ENCODE measurements at regions not wholly inside any gene's neighbourhood (a gene's known extent, or its start where the extent isn't known, plus 50 kb on each side); places are given as distances from the start of the nearest gene placed in this dataset.
"Not testable (repeated sequence)": the region's sequence is repeated elsewhere in the genome, so short reads cannot be mapped to it uniquely, and the experiment has no call there.

DNA sequence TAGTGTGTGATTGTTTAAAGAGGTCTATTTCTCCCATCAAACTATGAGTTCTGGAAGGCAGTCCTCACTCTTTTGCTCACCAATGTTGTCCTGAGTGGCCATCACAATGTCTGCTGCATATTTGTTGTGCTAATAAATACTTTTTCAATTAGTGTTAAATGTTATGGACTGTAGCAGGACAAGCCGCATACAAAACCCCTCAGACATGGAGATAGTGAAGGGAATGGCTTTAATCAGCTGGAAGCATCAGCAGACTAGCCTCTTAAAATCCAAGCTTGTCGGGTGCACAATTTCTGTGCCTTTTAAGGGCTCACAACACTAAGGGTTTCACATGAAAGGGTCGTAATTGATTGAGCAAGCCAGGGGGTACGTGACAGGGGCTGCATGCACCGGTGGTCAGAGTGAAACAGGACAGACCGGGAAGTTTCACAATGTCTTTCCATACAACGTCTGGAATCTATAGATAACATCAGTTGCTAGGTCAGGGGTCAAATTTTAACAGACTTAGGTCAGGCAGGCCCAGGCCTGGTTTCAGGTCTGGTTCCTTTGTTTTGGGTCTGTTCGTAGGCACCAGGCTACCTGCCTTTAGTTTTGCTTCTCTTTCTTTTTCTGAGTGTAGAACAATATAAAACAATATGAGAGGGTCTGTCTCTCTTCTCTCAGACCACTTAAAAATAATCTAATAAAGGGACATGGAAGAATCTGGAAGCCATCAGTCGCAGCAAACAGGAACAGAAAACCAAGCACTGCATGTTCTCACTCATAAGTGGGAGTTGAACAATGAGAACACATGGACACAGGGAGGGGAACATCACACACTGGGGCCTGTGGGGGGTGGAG, 327.6 kb upstream of the HTR1E start:
- no peak overlapping the region for H3K9ac ChIP-seq (ENCODE audit: low read length)
- ChIA-PET CTCF (no interaction called here), POLR2A (ENCODE audit: unreplicated experiment) (no interaction called here)
- H2AFZ ChIP-seq (ENCODE audit: low read length): no peak overlapping the region
- no peaks in the 10 kb centered on the region for H3F3A ChIP-seq (ENCODE audit: low read length, unreplicated experiment)
- H3K27ac ChIP-seq (ENCODE audit: low read length): no peak overlapping the region
- no peaks in the 10 kb centered on the region for H3K9me3 ChIP-seq (ENCODE audit: low read length)
- H3K9me2 ChIP-seq (replicated peaks; ENCODE audit: low read length): no peaks in the 10 kb centered on the region
- BruUV-seq (replicated peaks): no TSS peak
- no peak overlapping the region for H3K4me2 ChIP-seq (ENCODE audit: low read length)
- TF ChIP-seq, protein P1, sequence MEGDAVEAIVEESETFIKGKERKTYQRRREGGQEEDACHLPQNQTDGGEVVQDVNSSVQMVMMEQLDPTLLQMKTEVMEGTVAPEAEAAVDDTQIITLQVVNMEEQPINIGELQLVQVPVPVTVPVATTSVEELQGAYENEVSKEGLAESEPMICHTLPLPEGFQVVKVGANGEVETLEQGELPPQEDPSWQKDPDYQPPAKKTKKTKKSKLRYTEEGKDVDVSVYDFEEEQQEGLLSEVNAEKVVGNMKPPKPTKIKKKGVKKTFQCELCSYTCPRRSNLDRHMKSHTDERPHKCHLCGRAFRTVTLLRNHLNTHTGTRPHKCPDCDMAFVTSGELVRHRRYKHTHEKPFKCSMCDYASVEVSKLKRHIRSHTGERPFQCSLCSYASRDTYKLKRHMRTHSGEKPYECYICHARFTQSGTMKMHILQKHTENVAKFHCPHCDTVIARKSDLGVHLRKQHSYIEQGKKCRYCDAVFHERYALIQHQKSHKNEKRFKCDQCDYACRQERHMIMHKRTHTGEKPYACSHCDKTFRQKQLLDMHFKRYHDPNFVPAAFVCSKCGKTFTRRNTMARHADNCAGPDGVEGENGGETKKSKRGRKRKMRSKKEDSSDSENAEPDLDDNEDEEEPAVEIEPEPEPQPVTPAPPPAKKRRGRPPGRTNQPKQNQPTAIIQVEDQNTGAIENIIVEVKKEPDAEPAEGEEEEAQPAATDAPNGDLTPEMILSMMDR (conservative IDR thresholded peaks at IDR 0.05; ENCODE audit: low read depth, low read length): no peak
- no peak for TF ChIP-seq EZH2phosphoT487 (IDR thresholded peaks at IDR 0.05; ENCODE audit: borderline replicate concordance, low read length)
- no peak for TF ChIP-seq EZH2 (IDR thresholded peaks at IDR 0.05; ENCODE audit: low read length, unreplicated experiment)
- no peak for ATAC-seq
- H4K20me1 ChIP-seq (ENCODE audit: low read length): no peaks in the 10 kb centered on the region
- intact Hi-C loops (cut with micrococcal nuclease): no loop called here
- H3K27me3 ChIP-seq (ENCODE audit: low read length): no peaks in the 10 kb centered on the region
- H3K36me3 ChIP-seq (ENCODE audit: low read depth, low read length): no peaks in the 10 kb centered on the region
- no peak for DNase-seq
- no peaks in the 10 kb centered on the region for H3K79me2 ChIP-seq (ENCODE audit: low read length)
- no peak overlapping the region for H3K4me3 ChIP-seq (ENCODE audit: low read length)
- no peaks in the 10 kb centered on the region for H3K4me1 ChIP-seq (ENCODE audit: insufficient read depth, low read length)

DNA sequence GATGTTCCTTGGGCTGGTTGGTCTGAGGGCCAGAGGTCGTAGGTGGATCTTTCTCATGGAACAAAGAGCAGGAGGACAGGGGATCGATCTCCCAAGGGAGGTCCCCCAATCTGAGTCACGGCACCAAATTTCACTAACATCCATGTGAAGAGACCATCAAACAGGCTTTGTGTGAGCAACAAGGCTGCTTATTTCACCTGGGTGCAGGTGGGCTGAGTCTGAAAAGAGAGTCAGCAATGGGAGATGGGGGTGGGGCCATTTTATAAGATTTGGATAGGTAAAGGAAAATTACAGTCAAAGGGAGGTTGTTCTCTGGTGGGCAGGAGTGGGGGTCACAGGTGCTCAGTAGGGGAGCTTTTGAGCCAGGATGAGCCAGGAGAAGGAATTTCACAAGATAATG, 334.0 kb upstream of the HTR1E start:
- H3K4me1 ChIP-seq (ENCODE audit: insufficient read depth, low read length); H3K4me2 ChIP-seq (ENCODE audit: low read length); H2AFZ ChIP-seq (ENCODE audit: low read length); intact Hi-C loops (cut with micrococcal nuclease); H3K4me3 ChIP-seq (ENCODE audit: low read length); ATAC-seq; H3K9me2 ChIP-seq (replicated peaks; ENCODE audit: low read length); CTCF ChIA-PET; H3F3A ChIP-seq (ENCODE audit: low read length, unreplicated experiment); H3K36me3 ChIP-seq (ENCODE audit: low read depth, low read length); H3K9ac ChIP-seq (ENCODE audit: low read length); H3K9me3 ChIP-seq (ENCODE audit: low read length); POLR2A ChIA-PET (ENCODE audit: unreplicated experiment); H4K20me1 ChIP-seq (ENCODE audit: low read length); H3K79me2 ChIP-seq (ENCODE audit: low read length); H3K27me3 ChIP-seq (ENCODE audit: low read length); DNase-seq; BruUV-seq (replicated peaks); H3K27ac ChIP-seq (ENCODE audit: low read length): not testable (repeated sequence)

DNA sequence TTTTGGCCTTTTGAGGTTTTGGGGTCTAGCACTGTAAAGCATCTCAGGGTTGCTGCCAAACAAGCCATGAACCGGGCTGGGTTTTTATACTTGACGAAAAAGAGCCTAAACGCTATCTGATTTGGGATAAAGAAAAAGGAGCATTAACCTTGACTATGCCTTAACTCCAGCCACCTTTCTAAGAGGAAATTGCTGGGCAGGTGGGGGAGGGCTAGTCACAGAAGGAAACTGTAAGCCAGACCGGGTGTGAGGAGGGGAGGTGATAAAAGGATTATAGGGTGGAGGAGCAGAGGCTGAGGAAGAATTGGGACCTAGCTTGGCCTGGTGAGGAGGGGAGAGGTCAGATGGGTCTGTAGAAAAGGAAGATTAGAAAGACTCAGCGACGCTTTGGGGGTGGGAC, 335.2 kb upstream of the HTR1E start:
- H3K79me2 ChIP-seq (ENCODE audit: low read length); H3K9me2 ChIP-seq (replicated peaks; ENCODE audit: low read length); H2AFZ ChIP-seq (ENCODE audit: low read length); H3K27me3 ChIP-seq (ENCODE audit: low read length); H3K4me3 ChIP-seq (ENCODE audit: low read length); intact Hi-C loops (cut with micrococcal nuclease); H3K9me3 ChIP-seq (ENCODE audit: low read length); H3K4me1 ChIP-seq (ENCODE audit: insufficient read depth, low read length); ATAC-seq; H3K9ac ChIP-seq (ENCODE audit: low read length); H3F3A ChIP-seq (ENCODE audit: low read length, unreplicated experiment); POLR2A ChIA-PET (ENCODE audit: unreplicated experiment); H3K27ac ChIP-seq (ENCODE audit: low read length); H3K36me3 ChIP-seq (ENCODE audit: low read depth, low read length); H4K20me1 ChIP-seq (ENCODE audit: low read length); H3K4me2 ChIP-seq (ENCODE audit: low read length); DNase-seq; CTCF ChIA-PET; BruUV-seq (replicated peaks): not testable (repeated sequence)

GRCh38 chr6:86598969-86599368, 338.4 kb upstream of the HTR1E start:
- H3K79me2 ChIP-seq (ENCODE audit: low read length); H3K27me3 ChIP-seq (ENCODE audit: low read length); H2AFZ ChIP-seq (ENCODE audit: low read length); H3K9me3 ChIP-seq (ENCODE audit: low read length); ATAC-seq; H3K9ac ChIP-seq (ENCODE audit: low read length); BruUV-seq (replicated peaks); H3K4me1 ChIP-seq (ENCODE audit: insufficient read depth, low read length); H3K4me2 ChIP-seq (ENCODE audit: low read length); H3K36me3 ChIP-seq (ENCODE audit: low read depth, low read length); H3F3A ChIP-seq (ENCODE audit: low read length, unreplicated experiment); CTCF ChIA-PET; POLR2A ChIA-PET (ENCODE audit: unreplicated experiment); H3K27ac ChIP-seq (ENCODE audit: low read length); H4K20me1 ChIP-seq (ENCODE audit: low read length); H3K9me2 ChIP-seq (replicated peaks; ENCODE audit: low read length); intact Hi-C loops (cut with micrococcal nuclease); DNase-seq; H3K4me3 ChIP-seq (ENCODE audit: low read length): not testable (repeated sequence)

Measured in PC-3 (cell line).